H1 (cell line): ENCODE measurements at regions not wholly inside any gene's neighbourhood (a gene's known extent, or its start where the extent isn't known, plus 50 kb on each side); places are given as distances from the start of the nearest gene placed in this dataset.

Experiments
- CTCF ChIA-PET: fragments of 300-600 bp; sonication (Branson Sonifier 250); formaldehyde crosslinking; loops from one replicate; lab custom pipeline; 2021; ENCODE audit not compliant: partially characterized antibody; lab: Charles Lee
- POLR2A ChIA-PET: fragments of 300-600 bp; sonication (Branson Sonifier 250); formaldehyde crosslinking; loops from one replicate; lab custom pipeline; 2021; ENCODE audit warnings: inconsistent platforms; ENCODE audit not compliant: partially characterized antibody; lab: Charles Lee
- DNase-seq, 2 experiments: peaks; one replicate each; pipeline versions ENCODE4 v3.0.0 to v3.0.0-alpha.2; 2010 to 2022; ENCODE audit warnings: low spot score in 2 of 2, low read depth in 1 of 2, mixed read lengths in 1 of 2
- FAIRE-seq: peaks from 2 replicates; lab custom pipeline; 2011; peaks lifted over from hg19 to GRCh38; lab: Jason Lieb, UNC
- H2AFZ ChIP-seq: 2 replicates; pipeline ENCODE4 v1.8.1; 2012; ENCODE audit warnings: low read length, inconsistent platforms
- H2AK5ac ChIP-seq: 2 replicates; pipeline ENCODE4 v1.6.1; 2013; ENCODE audit warnings: low read depth, low read length
- H2BK120ac ChIP-seq: replicated peaks from 2 replicates; pipeline ENCODE3; 2013; ENCODE audit warnings: low read depth, low read length, inconsistent platforms
- H2BK12ac ChIP-seq: 2 replicates; pipeline ENCODE4 v1.6.1; 2013; ENCODE audit warnings: low read depth, low read length
- H2BK15ac ChIP-seq: 2 replicates; pipeline ENCODE4 v1.6.1; 2013; ENCODE audit warnings: low read length
- H2BK20ac ChIP-seq: 2 replicates; pipeline ENCODE4 v1.6.1; 2013; ENCODE audit warnings: low read length
- H2BK5ac ChIP-seq: 2 replicates; pipeline ENCODE4 v1.6.1; 2013; ENCODE audit warnings: low read depth, low read length
- H3K14ac ChIP-seq: 2 replicates; pipeline ENCODE4 v1.6.1; 2013; ENCODE audit warnings: inconsistent platforms; ENCODE audit not compliant: insufficient read length
- H3K18ac ChIP-seq: 2 replicates; pipeline ENCODE4 v1.6.1; 2013; ENCODE audit warnings: low read length; ENCODE audit errors: extremely low read depth
- H3K23ac ChIP-seq: 2 replicates; pipeline ENCODE4 v1.6.1; 2013; ENCODE audit warnings: inconsistent platforms; ENCODE audit not compliant: insufficient read length
- H3K23me2 ChIP-seq: 2 replicates; pipeline ENCODE4 v1.6.1; 2013; ENCODE audit warnings: low read depth, low read length
- H3K27ac ChIP-seq: 2 replicates; pipeline ENCODE4 v1.6.1; 2011; ENCODE audit warnings: low read depth, low read length, inconsistent platforms
- H3K27me3 ChIP-seq, 4 experiments: replicated peaks in 1 of 4; 1 replicate in 1 of 4; 2 replicates in 3 of 4; pipeline versions ENCODE4 v1.6.1 to v1.8.1; 2011 to 2013; ENCODE audit warnings: low read length in 3 of 4, mild to moderate bottlenecking in 3 of 4, inconsistent platforms in 2 of 4, mixed read lengths in 2 of 4, moderate library complexity in 1 of 4; ENCODE audit not compliant: control insufficient read depth in 3 of 4, insufficient read depth in 3 of 4; ENCODE audit errors: extremely low read depth in 1 of 4
- H3K36me3 ChIP-seq, 4 experiments: 2 replicates each; pipeline versions ENCODE4 v1.6.1 to v1.8.1; 2011 to 2013; ENCODE audit warnings: mild to moderate bottlenecking in 4 of 4, low read length in 3 of 4, moderate library complexity in 2 of 4, control low read depth in 1 of 4, inconsistent platforms in 1 of 4; ENCODE audit not compliant: insufficient read depth in 4 of 4, control insufficient read depth in 2 of 4
- H3K4ac ChIP-seq: replicated peaks from 2 replicates; pipeline ENCODE3; 2013; ENCODE audit warnings: low read length, low read depth, mixed read lengths, inconsistent platforms; ENCODE audit not compliant: insufficient read length
- H3K4me1 ChIP-seq, 4 experiments: replicated peaks in 1 of 4; 1 replicate in 1 of 4; 2 replicates in 3 of 4; pipeline versions ENCODE4 v1.6.1 to v1.8.1; 2011 to 2013; ENCODE audit warnings: low read length in 3 of 4, inconsistent platforms in 2 of 4, mixed read lengths in 1 of 4; ENCODE audit not compliant: insufficient read depth in 4 of 4, control insufficient read depth in 3 of 4
- H3K4me2 ChIP-seq, 2 experiments: 2 replicates each; pipeline versions ENCODE4 v1.6.1 to v1.8.1; 2011 to 2013; ENCODE audit warnings: low read depth in 2 of 2, low read length in 2 of 2, control low read depth in 1 of 2, inconsistent platforms in 1 of 2, mild to moderate bottlenecking in 1 of 2; ENCODE audit not compliant: insufficient read depth in 1 of 2
- H3K4me3 ChIP-seq, 4 experiments: fragments of 200-600, 300-600 bp in 1 of 4; sonication (generic), shearing (Covaris generic), sonication (Bioruptor Twin) in 1 of 4; 2 replicates each; pipeline versions ENCODE4 v1.5.1 to v1.8.1; 2011 to 2016; ENCODE audit warnings: low read length in 4 of 4, low read depth in 3 of 4, control low read depth in 2 of 4, inconsistent platforms in 2 of 4, mild to moderate bottlenecking in 2 of 4, mixed read lengths in 1 of 4, moderate library complexity in 1 of 4; ENCODE audit not compliant: insufficient read depth in 2 of 4; ENCODE audit errors: extremely low read depth in 1 of 4
- H3K56ac ChIP-seq: replicated peaks from 2 replicates; pipeline ENCODE3; 2013; ENCODE audit warnings: low read depth, mild to moderate bottlenecking, mixed read lengths, low read length, inconsistent platforms; ENCODE audit not compliant: insufficient read length
- H3K79me1 ChIP-seq: 2 replicates; pipeline ENCODE4 v1.6.1; 2013; ENCODE audit warnings: low read depth, low read length, control low read depth
- H3K79me2 ChIP-seq, 2 experiments: 2 replicates each; pipeline versions ENCODE4 v1.6.1 to v1.8.1; 2012 to 2013; ENCODE audit warnings: low read length in 2 of 2, mild to moderate bottlenecking in 2 of 2, inconsistent platforms in 1 of 2; ENCODE audit not compliant: insufficient read depth in 2 of 2, control insufficient read depth in 1 of 2
- H3K9ac ChIP-seq, 4 experiments: replicated peaks in 1 of 4; 1 replicate in 1 of 4; 2 replicates in 3 of 4; pipeline versions ENCODE4 v1.6.1 to v1.8.1; 2011 to 2013; ENCODE audit warnings: low read depth in 3 of 4, low read length in 3 of 4, control low read depth in 2 of 4, mild to moderate bottlenecking in 2 of 4, moderate library complexity in 2 of 4, inconsistent platforms in 1 of 4; ENCODE audit errors: extremely low read depth in 1 of 4
- H3K9me3 ChIP-seq, 2 experiments: 2 replicates each; pipeline versions ENCODE4 v1.6.1 to v1.8.1; 2012 to 2013; ENCODE audit warnings: mild to moderate bottlenecking in 2 of 2, moderate library complexity in 2 of 2, control low read depth in 1 of 2, inconsistent platforms in 1 of 2, low read depth in 1 of 2, low read length in 1 of 2, mixed read lengths in 1 of 2; ENCODE audit not compliant: insufficient read depth in 2 of 2
- H4K20me1 ChIP-seq, 2 experiments: replicated peaks in 1 of 2; 2 replicates each; pipeline versions ENCODE3 to v1.8.1; 2011 to 2013; ENCODE audit warnings: inconsistent platforms in 2 of 2, low read length in 2 of 2, mild to moderate bottlenecking in 1 of 2; ENCODE audit not compliant: insufficient read depth in 2 of 2, control insufficient read depth in 1 of 2
- H4K5ac ChIP-seq: 2 replicates; pipeline ENCODE4 v1.6.1; 2013; ENCODE audit warnings: low read length, low read depth, mixed read lengths, inconsistent platforms; ENCODE audit not compliant: insufficient read length
- H4K8ac ChIP-seq: 2 replicates; pipeline ENCODE4 v1.8.0; 2013; ENCODE audit warnings: mild to moderate bottlenecking, moderate library complexity, low read length, inconsistent platforms; ENCODE audit not compliant: insufficient read depth; ENCODE audit errors: extremely low read depth
- H4K91ac ChIP-seq: replicated peaks from 2 replicates; pipeline ENCODE3; 2013; ENCODE audit warnings: low read length, mixed read lengths, inconsistent platforms; ENCODE audit not compliant: insufficient read length
- CTBP2 ChIP-seq: IDR thresholded peaks from 2 replicates; pipeline ENCODE4 v1.7.0; 2011; ENCODE audit warnings: borderline replicate concordance, mild to moderate bottlenecking, moderate library complexity, mixed read lengths, low read length; ENCODE audit not compliant: insufficient read depth, insufficient read length
- PHF8 ChIP-seq: fragments of 200-600 bp; sonication (generic); conservative IDR thresholded peaks from 2 replicates; pipeline ENCODE4 v1.7.1; 2012; ENCODE audit warnings: low read depth, mild to moderate bottlenecking, inconsistent platforms, low read length, moderate library complexity
- WGBS, 2 experiments: shearing (Covaris generic) in 1 of 2; methylation state at CpG; one replicate each; pipeline versions ENCODE4 v1.1.6 to v1.1.7; 2013 to 2015; ENCODE audit warnings: low lambda C conversion rate in 2 of 2, mixed read lengths in 2 of 2, inconsistent platforms in 1 of 2, low coverage in 1 of 2, missing lambda C conversion rate in 1 of 2; ENCODE audit not compliant: insufficient replicate concordance in 2 of 2, insufficient coverage in 1 of 2, insufficient read length in 1 of 2; ENCODE audit errors: extremely low coverage in 1 of 2, missing lambda C conversion rate in 1 of 2; 5-methylcytosine and 5-hydroxymethylcytosine counted together

GRCh38 chr6:82569022-82569421 lies 205.4 kb downstream of the TPBG start:
- H2BK12ac ChIP-seq = no peak overlapping the region
- no peaks in the 10 kb centered on the region for H3K36me3 ChIP-seq
- no peak overlapping the region for H2BK120ac ChIP-seq
- no peak overlapping the region for H4K8ac ChIP-seq
- no peaks in the 10 kb centered on the region for H3K9me3 ChIP-seq
- FAIRE-seq (no peak), DNase-seq (no peak)
- H2AK5ac ChIP-seq = no peak overlapping the region
- H3K56ac ChIP-seq = no peak overlapping the region
- H2BK5ac ChIP-seq = no peak overlapping the region
- H2BK15ac ChIP-seq = no peak overlapping the region
- CTCF ChIA-PET = interaction anchor here (0.6 to 1.0 kb wide), 2 partner anchors 10 to 92 kb away, joined by 3 to 4 read pairs; no protein-coding TSS in a partner anchor
- no peak overlapping the region for H3K18ac ChIP-seq
- H3K27ac ChIP-seq = no peak overlapping the region
- H3K79me1 ChIP-seq = no peaks in the 10 kb centered on the region
- POLR2A ChIA-PET = no interaction called here
- H4K5ac ChIP-seq = no peak overlapping the region
- H3K4me3 ChIP-seq = no peak overlapping the region
- no peak overlapping the region for H3K4me2 ChIP-seq
- H3K23me2 ChIP-seq = no peaks in the 10 kb centered on the region; the same call in 1 of the 2 replicates
- WGBS, 2 experiments = 96% methylated on average over 1 of the region's 1 CpG; no CpG with 5 or more reads in 1 of the 2 experiments
- no peak overlapping the region for H3K4ac ChIP-seq
- H3K23ac ChIP-seq = no peak overlapping the region
- no peaks in the 10 kb centered on the region for H4K20me1 ChIP-seq
- H3K4me1 ChIP-seq = peaks cover 0 to 2% (median 0%) of the 10 kb centered on the region in 4 experiments; a peak in 1 of 7 replicates
- no peak overlapping the region for H3K9ac ChIP-seq
- H3K27me3 ChIP-seq = no peaks in the 10 kb centered on the region
- TF ChIP-seq PHF8 (no peak), CTBP2 (no peak)
- no peaks in the 10 kb centered on the region for H3K79me2 ChIP-seq
- no peak overlapping the region for H2AFZ ChIP-seq
- no peak overlapping the region for H3K14ac ChIP-seq
- H2BK20ac ChIP-seq = no peak overlapping the region
- H4K91ac ChIP-seq = no peak overlapping the region
